ENCODE measurements at regions not wholly inside any gene's neighbourhood (a gene's known extent, or its start where the extent isn't known, plus 50 kb on each side); places are given as distances from the start of the nearest gene placed in this dataset.

- no peak overlapping the region for H3K4me3 ChIP-seq (ENCODE audit: low read depth, low read length)
- TF ChIP-seq, protein P1, sequence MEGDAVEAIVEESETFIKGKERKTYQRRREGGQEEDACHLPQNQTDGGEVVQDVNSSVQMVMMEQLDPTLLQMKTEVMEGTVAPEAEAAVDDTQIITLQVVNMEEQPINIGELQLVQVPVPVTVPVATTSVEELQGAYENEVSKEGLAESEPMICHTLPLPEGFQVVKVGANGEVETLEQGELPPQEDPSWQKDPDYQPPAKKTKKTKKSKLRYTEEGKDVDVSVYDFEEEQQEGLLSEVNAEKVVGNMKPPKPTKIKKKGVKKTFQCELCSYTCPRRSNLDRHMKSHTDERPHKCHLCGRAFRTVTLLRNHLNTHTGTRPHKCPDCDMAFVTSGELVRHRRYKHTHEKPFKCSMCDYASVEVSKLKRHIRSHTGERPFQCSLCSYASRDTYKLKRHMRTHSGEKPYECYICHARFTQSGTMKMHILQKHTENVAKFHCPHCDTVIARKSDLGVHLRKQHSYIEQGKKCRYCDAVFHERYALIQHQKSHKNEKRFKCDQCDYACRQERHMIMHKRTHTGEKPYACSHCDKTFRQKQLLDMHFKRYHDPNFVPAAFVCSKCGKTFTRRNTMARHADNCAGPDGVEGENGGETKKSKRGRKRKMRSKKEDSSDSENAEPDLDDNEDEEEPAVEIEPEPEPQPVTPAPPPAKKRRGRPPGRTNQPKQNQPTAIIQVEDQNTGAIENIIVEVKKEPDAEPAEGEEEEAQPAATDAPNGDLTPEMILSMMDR (IDR thresholded peaks at IDR 0.05; ENCODE audit: borderline replicate concordance, insufficient read depth, low read depth, low read length) = no peak
Measured at GRCh38 chr7:15087771-15088170, 185.2 kb upstream of the DGKB start.

DNA sequence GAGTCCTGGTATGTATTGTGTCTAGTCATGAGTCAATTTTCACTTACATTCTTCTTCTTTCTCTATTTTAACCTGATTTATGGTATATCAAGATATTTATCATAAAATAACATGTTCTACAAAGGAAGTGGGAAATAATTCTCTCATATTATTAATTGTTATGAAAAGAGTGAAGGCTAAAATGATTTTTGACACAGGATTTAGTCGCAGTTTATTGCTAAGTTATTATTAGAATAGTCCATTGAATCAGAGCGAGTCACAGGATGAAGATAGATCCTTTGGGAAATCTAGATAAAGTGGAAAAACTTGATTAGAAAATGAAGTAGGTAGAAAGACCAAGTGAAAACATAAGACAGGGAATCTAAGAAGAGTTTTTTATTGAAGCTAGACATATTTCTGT lies 184.3 kb upstream of the DGKB start:
- no peak overlapping the region for H3K4me3 ChIP-seq (ENCODE audit: low read depth, low read length)
- TF ChIP-seq, protein P1 (IDR thresholded peaks at IDR 0.05; ENCODE audit: borderline replicate concordance, insufficient read depth, low read depth, low read length) = no peak

DNA sequence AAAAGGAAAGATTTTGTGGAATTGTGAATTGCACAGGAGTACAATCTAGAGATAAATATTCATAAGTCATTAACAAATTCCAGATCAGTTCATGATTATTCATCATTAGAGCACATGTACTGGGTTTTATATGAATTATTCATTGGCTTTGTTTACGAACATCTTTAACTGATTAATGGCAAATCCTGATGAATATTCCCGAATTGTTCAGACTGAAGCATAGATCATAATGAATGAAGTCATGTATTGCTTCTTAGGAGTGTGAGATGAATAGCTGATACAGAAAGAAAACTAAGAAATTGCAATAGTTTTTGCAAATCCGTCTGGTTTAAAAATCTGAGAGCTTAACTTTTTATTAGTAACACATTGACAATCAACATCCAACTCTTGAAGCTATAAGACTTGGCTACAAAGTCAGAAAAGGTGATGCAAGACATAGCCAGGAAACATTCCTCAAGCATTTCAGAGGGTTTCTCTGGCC lies 183.6 kb upstream of the DGKB start:
- H3K4me3 ChIP-seq (ENCODE audit: low read depth, low read length) = no peak overlapping the region
- TF ChIP-seq, protein P1 (IDR thresholded peaks at IDR 0.05; ENCODE audit: borderline replicate concordance, insufficient read depth, low read depth, low read length) = no peak

GRCh38 chr7:15085366-15085765 lies 182.8 kb upstream of the DGKB start:
- TF ChIP-seq, protein P1 (IDR thresholded peaks at IDR 0.05; ENCODE audit: borderline replicate concordance, insufficient read depth, low read depth, low read length) = no peak
- no peak overlapping the region for H3K4me3 ChIP-seq (ENCODE audit: low read depth, low read length)

- no peak overlapping the region for H3K4me3 ChIP-seq (ENCODE audit: low read depth, low read length)
- TF ChIP-seq, protein P1 (IDR thresholded peaks at IDR 0.05; ENCODE audit: borderline replicate concordance, insufficient read depth, low read depth, low read length) = no peak
Measured at GRCh38 chr7:15084368-15084767, 181.8 kb upstream of the DGKB start.

DNA sequence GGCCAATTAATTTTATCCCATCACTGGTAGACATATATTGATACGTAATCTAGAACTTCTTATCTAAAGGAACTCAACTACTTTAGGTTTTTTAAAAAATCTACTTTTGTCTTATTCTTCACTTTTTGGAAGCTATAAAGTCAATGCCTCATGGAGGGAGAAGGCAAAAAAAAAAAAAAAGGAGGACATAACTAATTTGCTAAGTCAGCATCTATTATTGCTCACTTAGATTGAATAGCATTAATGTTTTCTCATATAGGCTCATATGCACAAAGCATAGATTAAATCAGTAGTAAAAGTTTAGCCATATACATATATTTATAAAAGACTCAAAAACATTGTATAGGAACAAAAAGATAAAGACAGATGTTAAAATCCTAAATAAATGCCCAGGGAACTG lies 179.3 kb upstream of the DGKB start:
- H3K4me3 ChIP-seq (ENCODE audit: low read depth, low read length) = no peak overlapping the region
- TF ChIP-seq, protein P1 (IDR thresholded peaks at IDR 0.05; ENCODE audit: borderline replicate concordance, insufficient read depth, low read depth, low read length) = no peak

DNA sequence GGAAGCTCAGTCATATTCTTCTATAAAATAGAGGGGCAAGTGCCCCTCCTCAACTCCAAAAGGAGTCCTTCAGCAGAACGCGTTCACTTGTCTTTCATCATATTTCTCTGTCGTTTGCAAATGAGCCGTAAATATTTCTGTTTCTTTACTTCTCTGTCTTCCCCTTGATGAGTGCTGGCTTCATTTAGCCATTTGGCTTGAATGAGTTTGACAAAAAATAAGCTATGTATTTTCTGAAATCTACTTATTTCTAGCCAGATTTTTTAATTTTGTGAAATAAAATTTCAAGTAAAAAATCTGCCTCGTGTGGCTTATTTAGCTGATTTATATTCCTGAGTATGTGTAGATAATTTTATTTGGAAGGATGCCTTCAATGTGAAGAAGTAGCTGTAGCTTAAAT lies 170.8 kb upstream of the DGKB start:
- TF ChIP-seq, protein P1 (IDR thresholded peaks at IDR 0.05; ENCODE audit: borderline replicate concordance, insufficient read depth, low read depth, low read length) = no peak
- H3K4me3 ChIP-seq (ENCODE audit: low read depth, low read length) = no peak overlapping the region

Measured in GM12875 (cell line).